ENCODE measurements at regions not wholly inside any gene's neighbourhood (a gene's known extent, or its start where the extent isn't known, plus 50 kb on each side); places are given as distances from the start of the nearest gene placed in this dataset.

GRCh38 chr9:97766092-97766491, 69.0 kb upstream of the XPA start:
- TF ChIP-seq CTCF (IDR thresholded peaks at IDR 0.05) (no peak), POLR2A (IDR thresholded peaks at IDR 0.05) (no peak)

All from uterus (tissue), 2 donors.